SK-N-MC (cell line): ENCODE measurements at regions not wholly inside any gene's neighbourhood (a gene's known extent, or its start where the extent isn't known, plus 50 kb on each side); places are given as distances from the start of the nearest gene placed in this dataset.

ENCODE experiments used
- EZH2 ChIP-seq: fragments of 200-600 bp; sonication (generic); IDR thresholded peaks from one replicate; pipeline ENCODE4 v1.6.1; 2017; ENCODE audit warnings: antibody characterized with exemption
- POLR2AphosphoS5 ChIP-seq: IDR thresholded peaks from 2 replicates; pipeline ENCODE4 v1.6.1; 2012; ENCODE audit warnings: mild to moderate bottlenecking, low read depth, low read length, borderline replicate concordance

- TF ChIP-seq EZH2 (no peak), POLR2AphosphoS5 (no peak)
Observed at GRCh38 chr4:116064331-116064730, 950.9 kb upstream of the NDST4 start.
